GM12878 (cell line): ENCODE measurements at regions not wholly inside any gene's neighbourhood (a gene's known extent, or its start where the extent isn't known, plus 50 kb on each side); places are given as distances from the start of the nearest gene placed in this dataset.

Experiments used
- ATAC-seq: fragments of 200-7000 bp; cut with Tn5 transposase; 3 replicates; pipeline ENCODE4 v1.9.1; 2020; ENCODE audit warnings: mild to moderate bottlenecking, moderate library complexity
- BruUV-seq: library from RNA; stranded (reverse); fragments of 400-500 nt; replicated peaks from 2 replicates; lab custom pipeline; 2021; lab: Mats Ljungman, UMichigan
- CTCF ChIA-PET: fragments of 300-600 bp; sonication (Branson Sonifier 250); formaldehyde crosslinking; extraction: SDS; loops from one replicate; lab custom pipeline; 2021; ENCODE audit warnings: inconsistent platforms; lab: Yijun Ruan, JAX
- POLR2A ChIA-PET: fragments of 350-600 bp; formaldehyde crosslinking; extraction: SDS; loops from one replicate; lab custom pipeline; 2021; ENCODE audit warnings: inconsistent platforms; lab: Charles Lee
- RAD21 ChIA-PET: fragments of 300-600 bp; sonication (Branson Sonifier 250); formaldehyde crosslinking; loops from one replicate; lab custom pipeline; 2023; ENCODE audit warnings: antibody characterized with exemption; ENCODE audit not compliant: unreplicated experiment; lab: Charles Lee
- SMC1A ChIA-PET: fragments of 300-600 bp; sonication (Branson Sonifier 250); formaldehyde crosslinking; loops from one replicate; lab custom pipeline; 2023; ENCODE audit not compliant: unreplicated experiment, uncharacterized antibody; lab: Charles Lee
- DNase-seq: peaks from one replicate; pipeline ENCODE4 v3.0.0-alpha.2; 2011; ENCODE audit warnings: low read depth, low spot score
- FAIRE-seq: peaks from 3 replicates; lab custom pipeline; 2011; peaks lifted over from hg19 to GRCh38; lab: Jason Lieb, UNC
- H2AFZ ChIP-seq: 2 replicates; pipeline ENCODE4 v1.6.0; 2011; ENCODE audit warnings: low read depth, low read length, control low read depth; ENCODE audit not compliant: control insufficient read depth
- H3K27ac ChIP-seq: 2 replicates; pipeline ENCODE4 v1.5.1; 2011; ENCODE audit warnings: control low read depth; ENCODE audit not compliant: control insufficient read depth, insufficient read depth
- H3K27me3 ChIP-seq, 2 experiments: replicated peaks in 1 of 2; 2 replicates each; pipeline versions ENCODE4 v1.6.0 to v1.6.1; 2011; ENCODE audit warnings: low read length in 1 of 2; ENCODE audit not compliant: control insufficient read depth in 2 of 2, insufficient read depth in 2 of 2
- H3K36me3 ChIP-seq, 2 experiments: 2 replicates each; pipeline ENCODE4 v1.5.1; 2011; ENCODE audit warnings: low read length in 1 of 2; ENCODE audit not compliant: control insufficient read depth in 2 of 2, insufficient read depth in 2 of 2
- H3K4me1 ChIP-seq: 2 replicates; pipeline ENCODE4 v1.6.1; 2011; ENCODE audit warnings: mild to moderate bottlenecking, low read length, moderate library complexity, mixed read lengths; ENCODE audit not compliant: control insufficient read depth, insufficient read depth
- H3K4me2 ChIP-seq: 2 replicates; pipeline ENCODE4 v1.6.0; 2011; ENCODE audit warnings: control low read depth; ENCODE audit not compliant: control insufficient read depth, insufficient read depth
- H3K4me3 ChIP-seq: fragments of 200-600 bp; sonication (generic); 2 replicates; pipeline ENCODE4 v1.5.1; 2016
- H3K79me2 ChIP-seq: 2 replicates; pipeline ENCODE4 v1.6.0; 2011; ENCODE audit warnings: low read length; ENCODE audit not compliant: control insufficient read depth, insufficient read depth
- H3K9ac ChIP-seq: 2 replicates; pipeline ENCODE4 v1.8.0; 2011; ENCODE audit warnings: low read length, control low read depth, mixed read lengths; ENCODE audit not compliant: control insufficient read depth, insufficient read depth
- H3K9me3 ChIP-seq: replicated peaks from 3 replicates; pipeline ENCODE4 v1.5.1; 2011; ENCODE audit warnings: mild to moderate bottlenecking, low read length; ENCODE audit not compliant: control insufficient read depth, insufficient read depth
- H4K20me1 ChIP-seq: 2 replicates; pipeline ENCODE4 v1.6.0; 2011; ENCODE audit not compliant: control insufficient read depth, insufficient read depth
- ATF7 ChIP-seq: fragments of 450-650 bp; IDR thresholded peaks from 2 replicates; pipeline ENCODE4 v1.6.1; 2016; ENCODE audit warnings: low read depth, mild to moderate bottlenecking
- FOXK2 ChIP-seq: fragments of 450-650 bp; IDR thresholded peaks from 2 replicates; pipeline ENCODE4 v1.6.1; 2017; ENCODE audit warnings: mild to moderate bottlenecking, moderate library complexity
- IRF4 ChIP-seq: IDR thresholded peaks from 2 replicates; pipeline ENCODE4 v1.6.1; 2011; ENCODE audit warnings: low read depth, low read length
- JUND ChIP-seq: IDR thresholded peaks from 2 replicates; pipeline ENCODE4 v1.6.1; 2012; ENCODE audit warnings: low read depth, mild to moderate bottlenecking, low read length, improper control_type of control experiment, moderate library complexity
- NR2C1 ChIP-seq: fragments of 450-650 bp; IDR thresholded peaks from 2 replicates; pipeline ENCODE4 v1.6.1; 2017; ENCODE audit warnings: antibody characterized with exemption, mild to moderate bottlenecking, moderate library complexity
- SIN3A ChIP-seq: IDR thresholded peaks from 2 replicates; pipeline ENCODE4 v1.6.1; 2012; ENCODE audit warnings: low read depth, low read length, improper control_type of control experiment
- SRF ChIP-seq, 2 experiments: IDR thresholded peaks; 2 replicates each; pipeline ENCODE4 v1.6.1; 2011; ENCODE audit warnings: low read depth in 2 of 2, low read length in 2 of 2, mild to moderate bottlenecking in 1 of 2, moderate library complexity in 1 of 2
- WGBS: methylation state at CpG from one replicate; pipeline ENCODE4 v1.1.6; 2016; ENCODE audit warnings: low lambda C conversion rate; ENCODE audit not compliant: insufficient replicate concordance, insufficient coverage; ENCODE audit errors: missing lambda C conversion rate; 5-methylcytosine and 5-hydroxymethylcytosine counted together
- in situ Hi-C: fragments of 300-500 bp; cut with MboI; formaldehyde crosslinking; loops from 9 replicates; pipeline ENCODE4 v1.14.3; 2018; ENCODE audit warnings: mixed read lengths
- intact Hi-C: fragments of 100-400 bp; cut with micrococcal nuclease; formaldehyde crosslinking; loops from one replicate; pipeline ENCODE4 v1.14.2; 2022; ENCODE audit not compliant: unreplicated experiment
- TF ChIP-seq, protein P1 (sequence below): fragments of 450-650 bp; IDR thresholded peaks from 2 replicates; pipeline ENCODE4 v1.6.1; 2018; ENCODE audit warnings: mild to moderate bottlenecking, low read depth, moderate library complexity; ENCODE audit not compliant: partially characterized antibody
- TF ChIP-seq, protein P2 (sequence below): IDR thresholded peaks from 2 replicates; pipeline ENCODE4 v1.6.1; 2012; ENCODE audit warnings: mild to moderate bottlenecking, low read depth, low read length

DNA sequence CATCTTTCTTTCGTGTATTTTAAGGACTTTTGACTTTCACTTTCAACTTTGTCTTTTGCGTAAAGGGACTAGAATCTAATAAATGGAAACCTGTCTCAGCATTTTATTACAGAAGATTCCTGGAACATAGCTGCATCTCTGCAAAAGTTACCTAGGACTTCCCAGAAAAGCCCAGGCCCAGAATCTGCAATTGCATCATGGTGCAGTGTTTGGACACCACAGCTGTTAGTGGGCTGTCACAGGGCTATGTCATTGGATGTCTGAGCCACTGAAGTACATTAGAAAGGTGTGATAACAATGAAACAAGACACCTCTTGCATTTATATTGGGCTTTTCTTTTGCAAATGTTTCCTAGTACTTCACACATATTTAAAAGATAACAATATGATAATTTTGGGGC is 199.9 kb upstream of the IGF1 start:
- no peak overlapping the region for H2AFZ ChIP-seq
- no peaks in the 10 kb centered on the region; the same call in 2 of the 3 replicates for H3K9me3 ChIP-seq
- no peaks in the 10 kb centered on the region for H3K4me1 ChIP-seq
- ChIA-PET SMC1A (interaction anchor here (0.6 to 0.9 kb wide), 2 partner anchors 15 to 378 kb away, joined by 3 read pairs; no protein-coding TSS in a partner anchor), POLR2A (no interaction called here), CTCF (interaction anchor here (1.3 kb wide), 1 partner anchor 137 kb away, joined by 6 read pairs; no protein-coding TSS in a partner anchor), RAD21 (no interaction called here)
- FAIRE-seq: no peak
- 48% methylated on average over 2 of the region's 2 CpGs for WGBS
- H3K36me3 ChIP-seq: no peaks in the 10 kb centered on the region
- no peak for TF ChIP-seq SRF (IDR thresholded peaks at IDR 0.05; ENCODE audit: low read depth in 2 of 2, low read length in 2 of 2)
- TF ChIP-seq ATF7: no peak
- TF ChIP-seq, protein P1, sequence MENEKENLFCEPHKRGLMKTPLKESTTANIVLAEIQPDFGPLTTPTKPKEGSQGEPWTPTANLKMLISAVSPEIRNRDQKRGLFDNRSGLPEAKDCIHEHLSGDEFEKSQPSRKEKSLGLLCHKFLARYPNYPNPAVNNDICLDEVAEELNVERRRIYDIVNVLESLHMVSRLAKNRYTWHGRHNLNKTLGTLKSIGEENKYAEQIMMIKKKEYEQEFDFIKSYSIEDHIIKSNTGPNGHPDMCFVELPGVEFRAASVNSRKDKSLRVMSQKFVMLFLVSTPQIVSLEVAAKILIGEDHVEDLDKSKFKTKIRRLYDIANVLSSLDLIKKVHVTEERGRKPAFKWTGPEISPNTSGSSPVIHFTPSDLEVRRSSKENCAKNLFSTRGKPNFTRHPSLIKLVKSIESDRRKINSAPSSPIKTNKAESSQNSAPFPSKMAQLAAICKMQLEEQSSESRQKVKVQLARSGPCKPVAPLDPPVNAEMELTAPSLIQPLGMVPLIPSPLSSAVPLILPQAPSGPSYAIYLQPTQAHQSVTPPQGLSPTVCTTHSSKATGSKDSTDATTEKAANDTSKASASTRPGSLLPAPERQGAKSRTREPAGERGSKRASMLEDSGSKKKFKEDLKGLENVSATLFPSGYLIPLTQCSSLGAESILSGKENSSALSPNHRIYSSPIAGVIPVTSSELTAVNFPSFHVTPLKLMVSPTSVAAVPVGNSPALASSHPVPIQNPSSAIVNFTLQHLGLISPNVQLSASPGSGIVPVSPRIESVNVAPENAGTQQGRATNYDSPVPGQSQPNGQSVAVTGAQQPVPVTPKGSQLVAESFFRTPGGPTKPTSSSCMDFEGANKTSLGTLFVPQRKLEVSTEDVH: no peak
- TF ChIP-seq NR2C1: no peak
- H4K20me1 ChIP-seq: no peaks in the 10 kb centered on the region
- no TSS peak for BruUV-seq
- H3K4me2 ChIP-seq: no peak overlapping the region
- no peak overlapping the region for H3K9ac ChIP-seq
- ATAC-seq: no peak; the same call in 2 of the 3 replicates
- H3K27me3 ChIP-seq: no peaks in the 10 kb centered on the region
- H3K79me2 ChIP-seq: no peaks in the 10 kb centered on the region
- H3K27ac ChIP-seq: no peak overlapping the region
- intact Hi-C loops (no loop called here), in situ Hi-C loops (no loop called here)
- DNase-seq: no peak
- H3K4me3 ChIP-seq: no peak overlapping the region

DNA sequence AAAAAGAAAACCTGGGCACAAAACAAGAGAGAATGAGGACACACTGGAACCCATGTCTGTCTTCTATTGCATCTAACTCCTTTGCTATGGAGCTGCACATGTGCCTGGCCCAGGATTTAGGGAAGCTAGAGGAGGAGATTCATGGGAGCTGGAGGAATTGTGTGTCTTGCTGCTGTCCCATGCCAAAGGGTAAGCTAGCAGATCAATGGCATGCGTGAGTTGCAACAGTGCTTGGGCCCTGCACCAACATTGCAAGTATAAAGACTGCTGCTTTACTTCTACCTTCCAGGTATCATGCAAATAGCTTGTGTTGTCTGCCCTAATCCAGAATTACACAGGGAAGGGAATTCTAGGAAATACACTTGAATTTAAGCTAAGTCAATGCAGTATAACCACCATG is 196.4 kb upstream of the IGF1 start:
- Histone ChIP-seq H3K4me1 (no peaks in the 10 kb centered on the region), H3K9ac (no peak overlapping the region), H3K36me3 (no peaks in the 10 kb centered on the region), H3K4me3 (no peak overlapping the region), H3K27ac (no peak overlapping the region), H3K27me3 (no peaks in the 10 kb centered on the region), H4K20me1 (no peaks in the 10 kb centered on the region), H3K9me3 (peaks cover 3% of the 10 kb centered on the region; the same call in 2 of the 3 replicates), H3K4me2 (no peak overlapping the region), H3K79me2 (no peaks in the 10 kb centered on the region), H2AFZ (no peak overlapping the region)
- POLR2A ChIA-PET: no interaction called here
- no peak for FAIRE-seq
- intact Hi-C loops (no loop called here), in situ Hi-C loops (no loop called here)
- RAD21 ChIA-PET: no interaction called here
- BruUV-seq: no TSS peak
- CTCF ChIA-PET: interaction anchor here (0.8 kb wide), 1 partner anchor 25 kb away, joined by 3 read pairs; no protein-coding TSS in a partner anchor
- SMC1A ChIA-PET: no interaction called here
- WGBS: 36% methylated on average over 1 of the region's 1 CpG
- no peak for ATAC-seq
- no peak for DNase-seq
- TF ChIP-seq, protein P2, sequence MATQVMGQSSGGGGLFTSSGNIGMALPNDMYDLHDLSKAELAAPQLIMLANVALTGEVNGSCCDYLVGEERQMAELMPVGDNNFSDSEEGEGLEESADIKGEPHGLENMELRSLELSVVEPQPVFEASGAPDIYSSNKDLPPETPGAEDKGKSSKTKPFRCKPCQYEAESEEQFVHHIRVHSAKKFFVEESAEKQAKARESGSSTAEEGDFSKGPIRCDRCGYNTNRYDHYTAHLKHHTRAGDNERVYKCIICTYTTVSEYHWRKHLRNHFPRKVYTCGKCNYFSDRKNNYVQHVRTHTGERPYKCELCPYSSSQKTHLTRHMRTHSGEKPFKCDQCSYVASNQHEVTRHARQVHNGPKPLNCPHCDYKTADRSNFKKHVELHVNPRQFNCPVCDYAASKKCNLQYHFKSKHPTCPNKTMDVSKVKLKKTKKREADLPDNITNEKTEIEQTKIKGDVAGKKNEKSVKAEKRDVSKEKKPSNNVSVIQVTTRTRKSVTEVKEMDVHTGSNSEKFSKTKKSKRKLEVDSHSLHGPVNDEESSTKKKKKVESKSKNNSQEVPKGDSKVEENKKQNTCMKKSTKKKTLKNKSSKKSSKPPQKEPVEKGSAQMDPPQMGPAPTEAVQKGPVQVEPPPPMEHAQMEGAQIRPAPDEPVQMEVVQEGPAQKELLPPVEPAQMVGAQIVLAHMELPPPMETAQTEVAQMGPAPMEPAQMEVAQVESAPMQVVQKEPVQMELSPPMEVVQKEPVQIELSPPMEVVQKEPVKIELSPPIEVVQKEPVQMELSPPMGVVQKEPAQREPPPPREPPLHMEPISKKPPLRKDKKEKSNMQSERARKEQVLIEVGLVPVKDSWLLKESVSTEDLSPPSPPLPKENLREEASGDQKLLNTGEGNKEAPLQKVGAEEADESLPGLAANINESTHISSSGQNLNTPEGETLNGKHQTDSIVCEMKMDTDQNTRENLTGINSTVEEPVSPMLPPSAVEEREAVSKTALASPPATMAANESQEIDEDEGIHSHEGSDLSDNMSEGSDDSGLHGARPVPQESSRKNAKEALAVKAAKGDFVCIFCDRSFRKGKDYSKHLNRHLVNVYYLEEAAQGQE: no peak
- TF ChIP-seq FOXK2 (no peak), SIN3A (no peak), IRF4 (no peak), JUND (no peak)
